ENCODE measurements at regions not wholly inside any gene's neighbourhood (a gene's known extent, or its start where the extent isn't known, plus 50 kb on each side); places are given as distances from the start of the nearest gene placed in this dataset.

DNA sequence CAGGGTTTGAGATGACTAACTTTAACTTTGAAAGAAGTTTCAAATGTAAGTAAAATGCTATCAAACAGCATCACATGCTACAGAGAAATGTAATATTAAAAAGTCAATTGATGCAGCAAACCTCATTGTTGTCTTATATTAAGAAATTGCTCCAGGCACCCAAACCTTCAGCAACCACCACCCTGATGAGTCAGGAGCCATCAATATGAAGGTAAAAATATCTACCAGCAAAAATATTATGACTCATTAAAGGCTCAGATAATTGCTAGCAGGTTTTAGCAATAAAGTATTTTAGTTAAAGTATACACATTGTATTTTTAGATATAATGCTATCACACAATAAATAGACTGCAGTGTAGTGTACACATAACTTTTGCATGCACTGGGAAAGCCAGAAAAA, 746.3 kb downstream of the ZPLD1 start:
- TF ChIP-seq, protein P1, sequence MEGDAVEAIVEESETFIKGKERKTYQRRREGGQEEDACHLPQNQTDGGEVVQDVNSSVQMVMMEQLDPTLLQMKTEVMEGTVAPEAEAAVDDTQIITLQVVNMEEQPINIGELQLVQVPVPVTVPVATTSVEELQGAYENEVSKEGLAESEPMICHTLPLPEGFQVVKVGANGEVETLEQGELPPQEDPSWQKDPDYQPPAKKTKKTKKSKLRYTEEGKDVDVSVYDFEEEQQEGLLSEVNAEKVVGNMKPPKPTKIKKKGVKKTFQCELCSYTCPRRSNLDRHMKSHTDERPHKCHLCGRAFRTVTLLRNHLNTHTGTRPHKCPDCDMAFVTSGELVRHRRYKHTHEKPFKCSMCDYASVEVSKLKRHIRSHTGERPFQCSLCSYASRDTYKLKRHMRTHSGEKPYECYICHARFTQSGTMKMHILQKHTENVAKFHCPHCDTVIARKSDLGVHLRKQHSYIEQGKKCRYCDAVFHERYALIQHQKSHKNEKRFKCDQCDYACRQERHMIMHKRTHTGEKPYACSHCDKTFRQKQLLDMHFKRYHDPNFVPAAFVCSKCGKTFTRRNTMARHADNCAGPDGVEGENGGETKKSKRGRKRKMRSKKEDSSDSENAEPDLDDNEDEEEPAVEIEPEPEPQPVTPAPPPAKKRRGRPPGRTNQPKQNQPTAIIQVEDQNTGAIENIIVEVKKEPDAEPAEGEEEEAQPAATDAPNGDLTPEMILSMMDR (IDR thresholded peaks at IDR 0.05; ENCODE audit: low read depth, low read length, missing control alignments) = no peak

GRCh38 chr3:103184772-103185171, 750.0 kb downstream of the ZPLD1 start:
- DNase-seq (ENCODE audit: low read depth) = no peak
- TF ChIP-seq, protein P1 (IDR thresholded peaks at IDR 0.05; ENCODE audit: low read depth, low read length, missing control alignments) = no peak

More for the DNA sequence above, 746.3 kb downstream of the ZPLD1 start:
- no peak overlapping the region for H3K4me3 ChIP-seq (ENCODE audit: low read depth, low read length)
- DNase-seq (ENCODE audit: low read depth) = no peak

DNA sequence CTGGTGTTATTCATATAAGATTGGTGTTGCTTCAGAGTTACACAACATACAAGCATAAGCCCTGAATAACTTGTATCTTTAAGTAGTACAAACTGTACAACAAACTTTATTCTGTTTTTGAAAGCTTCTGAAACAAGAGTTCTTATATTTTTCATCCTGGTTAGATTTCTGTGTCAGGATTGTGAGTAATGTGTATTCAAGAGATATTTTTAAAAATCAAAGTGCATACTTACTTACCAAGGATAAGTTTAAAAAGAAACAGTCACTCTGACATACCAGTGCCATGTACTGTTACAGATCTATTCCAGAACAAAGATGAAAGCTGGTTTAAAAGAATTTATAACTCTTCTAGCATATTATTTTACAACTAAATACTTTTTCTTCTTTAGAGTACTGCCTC, 755.1 kb downstream of the ZPLD1 start:
- TF ChIP-seq, protein P1 (IDR thresholded peaks at IDR 0.05; ENCODE audit: low read depth, low read length, missing control alignments) = no peak
- DNase-seq (ENCODE audit: low read depth) = no peak
- H3K4me3 ChIP-seq (ENCODE audit: low read depth, low read length) = no peak overlapping the region

More at GRCh38 chr3:103184772-103185171, 750.0 kb downstream of the ZPLD1 start:
- no peak overlapping the region for H3K4me3 ChIP-seq (ENCODE audit: low read depth, low read length)

DNA sequence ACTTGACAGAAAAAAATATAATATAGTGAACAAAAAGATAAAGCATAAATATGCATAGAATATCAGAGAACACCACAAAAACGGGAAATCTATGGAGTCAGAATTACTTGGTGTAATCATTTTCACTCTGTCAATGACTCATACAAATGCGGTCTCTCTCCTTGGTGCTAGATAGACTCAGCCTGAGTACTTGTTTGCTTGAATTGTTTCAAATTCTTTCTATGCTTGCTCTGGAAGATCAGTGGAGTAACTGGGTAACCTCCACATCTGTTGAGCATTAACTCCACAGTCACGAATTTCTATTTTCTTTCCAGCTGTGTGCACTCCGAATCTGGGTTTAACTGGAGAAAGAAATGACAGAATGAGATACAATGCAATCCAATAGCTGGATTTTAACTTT, 760.4 kb downstream of the ZPLD1 start:
- TF ChIP-seq, protein P1 (IDR thresholded peaks at IDR 0.05; ENCODE audit: low read depth, low read length, missing control alignments) = no peak
- DNase-seq (ENCODE audit: low read depth) = no peak
- H3K4me3 ChIP-seq (ENCODE audit: low read depth, low read length) = no peak overlapping the region

GRCh38 chr3:103203441-103203840, 768.6 kb downstream of the ZPLD1 start:
- no peak overlapping the region for H3K4me3 ChIP-seq (ENCODE audit: low read depth, low read length)
- DNase-seq (ENCODE audit: low read depth) = no peak
- TF ChIP-seq, protein P1 (IDR thresholded peaks at IDR 0.05; ENCODE audit: low read depth, low read length, missing control alignments) = no peak

DNA sequence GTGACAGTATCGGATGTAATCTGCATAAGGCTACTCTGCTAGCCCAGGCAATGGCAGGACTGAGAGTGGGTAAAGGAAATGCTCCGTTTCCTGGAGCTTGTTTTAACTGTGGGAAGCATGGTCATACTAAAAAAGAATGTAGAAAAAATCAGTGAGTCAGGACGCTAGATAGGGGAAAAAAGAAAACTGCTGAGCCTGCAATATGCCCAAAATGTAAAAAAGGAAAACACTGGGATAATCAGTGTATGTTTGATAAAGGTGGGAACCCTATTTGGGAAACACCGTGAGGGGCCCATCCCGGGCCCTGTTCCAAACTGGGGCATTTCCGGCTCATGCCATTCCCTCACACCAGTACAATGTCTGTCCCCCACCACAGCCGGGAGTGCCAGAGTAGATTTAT, 775.8 kb downstream of the ZPLD1 start:
- TF ChIP-seq, protein P1 (IDR thresholded peaks at IDR 0.05; ENCODE audit: low read depth, low read length, missing control alignments) = no peak
- H3K4me3 ChIP-seq (ENCODE audit: low read depth, low read length) = no peak overlapping the region
- no peak for DNase-seq (ENCODE audit: low read depth)

- peak; percentile 79 for DNase-seq (ENCODE audit: low read depth)
- TF ChIP-seq, protein P1 (IDR thresholded peaks at IDR 0.05; ENCODE audit: low read depth, low read length, missing control alignments) = no peak
Observed at GRCh38 chr3:103218146-103218545, 783.3 kb downstream of the ZPLD1 start.

More at GRCh38 chr3:103218146-103218545, 783.3 kb downstream of the ZPLD1 start:
- no peak overlapping the region for H3K4me3 ChIP-seq (ENCODE audit: low read depth, low read length)

Data from GM12864 (cell line).